ENCODE measurements at regions not wholly inside any gene's neighbourhood (a gene's known extent, or its start where the extent isn't known, plus 50 kb on each side); places are given as distances from the start of the nearest gene placed in this dataset.

- Histone ChIP-seq H3K27ac (no peak overlapping the region), H3K36me3 (replicated peaks) (no peaks in the 10 kb centered on the region), H3K27me3 (replicated peaks) (no peaks in the 10 kb centered on the region), H3K4me3 (ENCODE audit: low read depth, low read length) (no peak overlapping the region)
- in situ Hi-C loops (cut with HindIII; ENCODE audit: low pct_ligation_motif_present, low sequenced_read_pairs) = no loop called here
- TF ChIP-seq CTCF (IDR thresholded peaks at IDR 0.05; ENCODE audit: low read depth, low read length, missing control alignments) = no peak
- no peak for DNase-seq
These were observed 545.8 kb downstream of the CSNK1G3 start for GRCh38 chr5:124057724-124058231.

DNA sequence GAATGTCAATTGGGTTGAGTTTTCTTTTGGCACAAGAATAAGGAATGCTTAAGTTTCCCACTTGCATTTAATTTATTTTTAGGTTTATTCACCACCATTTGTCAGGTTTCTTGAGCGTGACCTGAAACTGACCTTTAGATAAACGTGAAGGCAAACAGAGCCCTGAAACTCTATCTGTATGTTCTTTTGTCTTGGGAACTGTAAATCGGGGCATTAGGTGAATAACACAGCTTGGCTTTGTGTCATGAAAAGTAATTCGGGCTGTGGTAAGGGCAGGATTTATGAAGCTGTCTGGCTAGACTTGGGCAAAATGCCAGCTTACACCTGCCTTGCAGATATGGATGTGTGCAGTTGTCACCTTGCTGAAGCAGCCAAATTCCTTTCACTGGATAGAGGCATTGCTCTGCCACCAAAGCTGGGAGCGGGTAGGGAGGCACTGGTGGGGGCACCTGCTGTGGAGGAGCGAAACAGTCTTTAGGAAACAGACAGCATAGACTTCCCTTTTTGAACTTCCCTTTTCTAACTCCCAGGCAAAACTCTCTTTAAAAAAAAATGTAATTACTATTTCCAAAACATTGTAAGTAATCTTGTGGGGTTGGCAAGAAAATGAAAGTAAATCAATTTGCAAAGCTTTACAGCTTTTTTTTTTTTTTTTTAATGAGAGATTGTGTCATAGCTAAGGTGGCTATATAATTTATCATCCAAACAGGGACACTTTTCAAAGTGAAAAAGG lies 545.2 kb downstream of the CSNK1G3 start:
- no peak for TF ChIP-seq CTCF (IDR thresholded peaks at IDR 0.05; ENCODE audit: low read depth, low read length, missing control alignments)
- H3K4me3 ChIP-seq (ENCODE audit: low read depth, low read length) = no peak overlapping the region
- H3K27ac ChIP-seq = no peak overlapping the region
- in situ Hi-C loops (cut with HindIII; ENCODE audit: low pct_ligation_motif_present, low sequenced_read_pairs) = no loop called here
- no peaks in the 10 kb centered on the region for H3K27me3 ChIP-seq (replicated peaks)
- DNase-seq = no peak
- H3K36me3 ChIP-seq (replicated peaks) = no peaks in the 10 kb centered on the region

- no peaks in the 10 kb centered on the region for H3K27me3 ChIP-seq (replicated peaks)
- no peak overlapping the region for H3K4me3 ChIP-seq (ENCODE audit: low read depth, low read length)
- H3K36me3 ChIP-seq (replicated peaks) = no peaks in the 10 kb centered on the region
- DNase-seq = no peak
- H3K27ac ChIP-seq = no peak overlapping the region
- no peak for TF ChIP-seq CTCF (IDR thresholded peaks at IDR 0.05; ENCODE audit: low read depth, low read length, missing control alignments)
- in situ Hi-C loops (cut with HindIII; ENCODE audit: low pct_ligation_motif_present, low sequenced_read_pairs) = no loop called here
These were observed 544.5 kb downstream of the CSNK1G3 start for GRCh38 chr5:124056326-124056990.

- no peak for DNase-seq
- in situ Hi-C loops (cut with HindIII; ENCODE audit: low pct_ligation_motif_present, low sequenced_read_pairs) = no loop called here
- Histone ChIP-seq H3K27ac (no peak overlapping the region), H3K4me3 (ENCODE audit: low read depth, low read length) (no peak overlapping the region), H3K27me3 (replicated peaks) (no peaks in the 10 kb centered on the region), H3K36me3 (replicated peaks) (no peaks in the 10 kb centered on the region)
- no peak for TF ChIP-seq CTCF (IDR thresholded peaks at IDR 0.05; ENCODE audit: low read depth, low read length, missing control alignments)
These were observed 543.8 kb downstream of the CSNK1G3 start for GRCh38 chr5:124055751-124056150.

DNA sequence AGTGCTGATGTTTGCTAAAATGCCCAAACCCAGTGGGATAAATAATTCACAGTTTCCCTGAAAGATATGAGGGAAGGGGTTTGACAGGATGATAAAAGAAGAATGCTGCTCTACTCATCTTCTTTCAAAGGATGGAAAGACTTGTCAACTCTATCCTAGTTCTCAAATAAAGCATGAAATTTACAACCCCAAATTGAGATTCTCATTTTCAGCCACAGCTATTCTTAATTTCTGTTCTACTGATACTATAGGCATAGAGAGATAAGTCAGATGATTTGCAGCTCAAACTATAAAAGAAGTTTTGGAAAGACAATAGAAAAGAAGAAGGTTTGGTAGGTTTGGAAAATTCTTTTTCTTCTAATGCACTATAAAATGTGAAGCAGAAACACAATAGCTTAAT lies 542.6 kb downstream of the CSNK1G3 start:
- no peaks in the 10 kb centered on the region for H3K27me3 ChIP-seq (replicated peaks)
- in situ Hi-C loops (cut with HindIII; ENCODE audit: low pct_ligation_motif_present, low sequenced_read_pairs) = no loop called here
- no peak for DNase-seq
- no peak for TF ChIP-seq CTCF (IDR thresholded peaks at IDR 0.05; ENCODE audit: low read depth, low read length, missing control alignments)
- H3K36me3 ChIP-seq (replicated peaks) = no peaks in the 10 kb centered on the region
- H3K4me3 ChIP-seq (ENCODE audit: low read depth, low read length) = no peak overlapping the region
- H3K27ac ChIP-seq = no peak overlapping the region
